Glomerular visceral epithelial cell (primary cell): ENCODE measurements at regions not wholly inside any gene's neighbourhood (a gene's known extent, or its start where the extent isn't known, plus 50 kb on each side); places are given as distances from the start of the nearest gene placed in this dataset.
A peak's percentile ranks its signal among the peaks of the same experiment; 100 is the strongest.
"Not testable (repeated sequence)": the region's sequence is repeated elsewhere in the genome, so short reads cannot be mapped to it uniquely, and the experiment has no call there.

ENCODE experiments used
- DNase-seq: peaks from one replicate; pipeline ENCODE4 v3.0.0-alpha.2; 2016; ENCODE audit errors: extremely low spot score

- DNase-seq: no peak
Observed at GRCh38 chr4:123216946-123217345, 179.6 kb upstream of the SPRY1 start.

- DNase-seq: no peak
Observed at GRCh38 chr4:123217664-123218063, 178.9 kb upstream of the SPRY1 start.

GRCh38 chr4:123218981-123219380 is 177.6 kb upstream of the SPRY1 start:
- DNase-seq: no peak

DNA sequence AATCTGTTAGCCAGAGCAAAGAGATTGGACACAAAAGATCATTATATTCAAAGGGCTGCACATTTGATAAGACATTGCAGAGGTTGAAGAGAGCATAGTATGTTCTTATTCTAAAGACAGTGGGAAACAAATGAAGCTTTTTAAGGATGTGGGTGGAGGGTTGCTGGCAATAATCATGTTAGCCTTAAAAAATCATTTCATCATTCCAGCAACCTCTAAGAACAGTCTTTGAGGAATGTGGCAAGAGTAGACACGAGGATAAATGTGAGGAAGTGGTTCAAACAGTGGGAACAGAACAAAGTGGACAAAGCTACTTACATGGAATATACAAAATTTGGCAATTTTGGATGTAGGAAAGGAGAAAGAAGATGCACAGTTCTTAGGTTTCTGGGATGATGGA is 167.3 kb upstream of the SPRY1 start:
- no peak for DNase-seq

GRCh38 chr4:123230061-123230460 is 166.5 kb upstream of the SPRY1 start:
- no peak for DNase-seq

- DNase-seq: no peak
Observed at GRCh38 chr4:123232439-123232838, 164.2 kb upstream of the SPRY1 start.

DNA sequence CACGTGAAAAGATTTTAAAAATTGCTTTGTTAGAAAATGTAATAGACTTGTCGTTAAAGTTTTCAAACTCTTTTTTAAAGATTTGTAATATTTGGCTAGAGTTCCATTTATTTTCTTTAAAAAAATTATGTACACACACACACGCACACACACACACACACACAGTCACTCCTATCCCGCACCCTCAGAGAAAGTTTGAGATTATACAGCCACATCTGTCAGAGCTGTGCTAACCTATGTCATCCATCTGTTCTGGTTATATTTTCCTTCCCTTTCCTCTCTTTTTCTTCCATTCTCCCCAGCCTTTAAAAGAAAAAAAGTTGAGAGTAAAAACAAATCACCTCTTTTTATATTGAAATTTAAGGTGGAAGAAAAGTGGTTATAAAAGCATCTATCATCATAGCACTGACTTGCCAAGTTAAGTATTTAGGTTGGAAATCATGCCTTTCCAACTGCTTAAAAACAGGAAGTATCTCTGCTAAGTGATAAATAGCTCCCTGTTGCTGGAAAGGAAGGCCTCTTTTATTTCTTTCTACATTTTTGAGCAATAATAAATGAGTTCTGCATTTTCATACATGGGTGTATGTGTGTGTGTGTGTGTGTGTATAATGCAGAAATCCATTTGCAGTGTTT is 163.3 kb upstream of the SPRY1 start:
- DNase-seq: no peak

DNA sequence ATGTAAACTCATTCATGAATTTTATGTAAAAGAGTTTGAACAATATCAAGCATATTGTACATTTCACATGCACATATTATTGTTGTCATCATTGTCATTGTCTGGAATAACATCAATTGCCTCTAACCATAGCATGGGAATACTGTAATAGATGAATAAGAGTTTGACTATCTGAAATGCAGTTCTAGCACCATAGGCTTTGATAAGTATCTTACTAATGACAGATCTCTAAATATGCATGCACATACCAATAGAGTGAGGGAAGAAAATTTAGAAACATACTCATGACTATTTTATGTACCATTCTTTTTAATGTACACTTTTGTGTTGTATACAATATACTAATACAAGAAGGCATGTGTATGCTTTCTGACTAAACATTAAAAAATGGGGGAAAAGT is 161.6 kb upstream of the SPRY1 start:
- DNase-seq: no peak

- DNase-seq: peak; percentile 37
Observed at GRCh38 chr4:123235431-123235830, 161.2 kb upstream of the SPRY1 start.

DNA sequence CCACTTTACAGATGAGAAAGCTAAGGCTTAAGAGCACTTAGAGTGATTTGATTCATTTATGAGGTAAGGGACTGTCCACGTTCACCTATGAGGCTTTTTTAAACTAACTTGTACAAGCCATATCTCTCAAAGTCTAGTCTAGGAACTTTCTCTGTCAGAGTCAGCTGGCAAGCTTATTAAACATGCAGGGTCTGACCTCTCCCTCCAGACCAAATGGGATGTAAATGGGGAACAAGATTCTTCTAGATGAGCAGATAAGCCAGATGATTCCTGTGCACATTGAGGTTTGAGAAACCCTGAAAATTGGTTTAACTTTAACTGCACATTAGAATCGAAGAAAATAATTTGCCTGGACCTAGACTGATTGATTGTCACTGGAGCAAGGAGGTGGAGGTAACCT is 160.0 kb upstream of the SPRY1 start:
- DNase-seq: no peak

GRCh38 chr4:123240286-123240685 is 156.3 kb upstream of the SPRY1 start:
- not testable (repeated sequence) for DNase-seq

- not testable (repeated sequence) for DNase-seq
Observed at GRCh38 chr4:123243220-123243619, 153.4 kb upstream of the SPRY1 start.

GRCh38 chr4:123244137-123244536 is 152.5 kb upstream of the SPRY1 start:
- no peak for DNase-seq

DNA sequence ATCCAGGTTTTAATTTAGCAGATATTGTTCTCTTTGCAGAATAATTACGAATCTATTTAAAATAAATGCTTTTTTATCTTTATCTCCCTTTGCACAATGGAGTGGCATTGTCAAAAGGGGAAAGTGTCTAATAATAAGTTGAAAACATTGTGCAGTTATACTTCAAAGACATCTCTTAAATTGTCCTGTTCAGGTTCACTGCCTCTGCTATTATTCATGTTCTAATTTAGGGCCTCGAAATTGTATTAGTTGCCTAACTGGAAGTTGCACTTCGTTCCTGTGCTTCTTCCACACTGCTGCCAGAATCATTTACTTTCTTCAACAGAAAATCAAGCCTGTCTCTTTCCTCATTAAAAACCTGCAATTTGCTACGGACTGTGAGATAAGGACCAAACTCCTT is 150.5 kb upstream of the SPRY1 start:
- no peak for DNase-seq

DNA sequence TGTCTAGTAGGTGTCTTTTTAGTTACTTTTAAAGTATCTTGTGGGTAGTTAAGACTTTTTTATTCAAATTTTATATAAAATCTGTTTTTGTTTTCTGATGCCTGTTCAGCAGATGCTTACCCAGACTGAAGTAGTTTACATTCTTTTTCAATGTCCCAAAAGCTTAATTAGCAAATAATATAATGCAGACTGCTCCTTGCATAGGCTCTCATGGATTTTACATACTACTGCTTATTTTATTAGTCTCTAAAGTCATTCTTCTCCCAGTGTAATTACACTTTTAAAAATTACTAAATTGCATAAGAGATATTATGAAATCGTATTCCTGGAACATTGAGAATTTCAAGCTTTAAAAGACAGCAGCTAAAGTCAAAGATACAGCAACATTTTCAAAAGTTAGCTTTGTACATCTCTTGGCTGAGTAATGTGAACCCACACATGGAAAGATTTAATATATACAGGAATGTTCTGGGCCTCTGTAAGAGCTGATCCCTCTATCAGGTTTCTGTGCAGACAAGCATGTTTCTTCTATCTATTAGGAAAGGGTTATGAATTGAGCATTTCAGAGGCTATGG is 148.4 kb upstream of the SPRY1 start:
- DNase-seq: no peak

DNA sequence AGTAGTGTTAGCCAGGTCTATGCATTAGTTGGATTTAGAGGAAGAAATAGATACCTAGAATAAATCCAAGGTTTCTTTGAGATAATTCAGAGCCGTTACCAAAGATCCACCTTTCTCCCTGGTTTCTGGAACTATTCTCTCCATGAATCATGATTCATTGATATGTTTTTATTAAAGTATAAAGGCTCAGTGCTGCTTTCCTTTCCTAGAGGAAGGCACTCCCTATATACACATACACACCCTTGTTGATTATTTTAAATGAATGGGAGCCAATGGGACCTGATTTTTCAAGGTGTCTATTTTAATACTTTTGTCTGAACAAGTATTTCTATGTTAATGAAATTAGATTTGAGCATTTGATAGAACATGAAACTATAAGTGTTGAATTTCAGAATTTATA is 146.8 kb upstream of the SPRY1 start:
- no peak for DNase-seq

DNA sequence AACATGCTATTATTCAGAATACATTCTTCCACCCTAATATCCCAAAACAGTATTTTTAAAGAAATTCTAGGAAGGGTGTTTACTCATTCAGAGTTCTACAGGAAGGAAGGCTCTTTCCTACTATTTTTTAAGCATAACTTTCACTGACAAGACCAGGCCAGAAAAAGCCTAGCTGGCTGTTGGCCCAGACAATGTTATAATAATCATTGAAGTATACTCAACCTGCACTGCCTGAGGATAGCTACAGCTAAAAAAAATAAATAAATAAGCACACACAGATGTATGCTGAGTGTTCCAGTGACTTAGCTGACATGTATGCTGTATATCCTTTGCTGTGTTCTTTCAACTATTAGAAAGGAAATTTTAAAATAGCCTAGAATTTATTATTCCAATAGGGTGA is 145.8 kb upstream of the SPRY1 start:
- DNase-seq: no peak

DNA sequence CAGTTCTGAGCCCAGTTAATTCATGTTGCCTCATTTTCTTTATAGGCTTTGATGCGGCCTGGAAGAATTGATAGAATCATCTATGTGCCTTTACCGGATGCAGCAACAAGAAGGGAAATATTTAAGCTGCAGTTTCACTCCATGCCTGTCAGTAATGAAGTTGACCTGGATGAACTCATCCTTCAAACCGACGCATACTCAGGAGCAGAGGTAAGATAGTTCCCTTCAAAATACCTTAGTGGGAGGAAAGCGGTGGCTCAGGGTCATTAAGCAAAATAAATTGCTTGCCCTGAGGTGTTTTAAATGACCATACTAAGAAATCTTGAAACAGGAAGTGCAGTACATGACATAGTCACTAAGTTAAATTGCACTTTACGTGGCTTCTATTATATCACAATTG is 140.6 kb upstream of the SPRY1 start:
- no peak for DNase-seq

DNA sequence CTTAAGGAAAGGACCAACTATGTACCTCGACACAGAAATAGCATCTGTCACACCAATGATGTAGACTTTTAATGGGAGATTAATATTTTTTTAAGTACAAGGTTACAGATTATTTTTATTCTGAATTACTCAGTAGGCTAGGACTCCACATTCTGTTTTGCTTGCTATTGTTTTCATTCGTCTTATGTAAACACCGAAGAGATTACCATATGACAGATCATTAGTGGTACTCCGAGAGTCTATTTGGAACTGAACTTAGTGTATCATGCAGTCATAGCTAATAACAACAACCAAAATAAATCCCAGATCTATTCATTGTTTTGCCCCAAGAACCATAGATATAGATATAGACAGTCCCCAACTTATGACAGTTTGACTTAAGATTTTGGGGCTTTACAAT is 139.7 kb upstream of the SPRY1 start:
- DNase-seq: no peak

DNA sequence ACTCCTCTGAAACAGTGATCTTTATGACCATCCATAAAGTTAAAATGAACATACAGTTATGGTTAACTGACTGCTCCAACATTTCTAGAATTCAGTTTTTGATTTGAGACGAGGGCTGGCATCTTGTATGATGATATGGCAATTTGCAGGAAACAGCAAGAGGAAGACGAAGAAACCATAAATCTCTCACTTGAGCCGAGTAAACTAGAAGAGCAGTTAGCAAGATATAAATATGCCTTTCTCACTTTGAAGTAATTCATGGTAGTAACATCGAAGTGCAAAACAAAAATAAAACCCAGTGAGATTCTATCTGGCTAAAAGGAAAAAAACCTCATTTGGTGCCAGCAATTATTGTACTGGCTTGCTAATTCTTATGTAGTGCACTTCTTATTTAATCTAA is 139.0 kb upstream of the SPRY1 start:
- DNase-seq: no peak

DNA sequence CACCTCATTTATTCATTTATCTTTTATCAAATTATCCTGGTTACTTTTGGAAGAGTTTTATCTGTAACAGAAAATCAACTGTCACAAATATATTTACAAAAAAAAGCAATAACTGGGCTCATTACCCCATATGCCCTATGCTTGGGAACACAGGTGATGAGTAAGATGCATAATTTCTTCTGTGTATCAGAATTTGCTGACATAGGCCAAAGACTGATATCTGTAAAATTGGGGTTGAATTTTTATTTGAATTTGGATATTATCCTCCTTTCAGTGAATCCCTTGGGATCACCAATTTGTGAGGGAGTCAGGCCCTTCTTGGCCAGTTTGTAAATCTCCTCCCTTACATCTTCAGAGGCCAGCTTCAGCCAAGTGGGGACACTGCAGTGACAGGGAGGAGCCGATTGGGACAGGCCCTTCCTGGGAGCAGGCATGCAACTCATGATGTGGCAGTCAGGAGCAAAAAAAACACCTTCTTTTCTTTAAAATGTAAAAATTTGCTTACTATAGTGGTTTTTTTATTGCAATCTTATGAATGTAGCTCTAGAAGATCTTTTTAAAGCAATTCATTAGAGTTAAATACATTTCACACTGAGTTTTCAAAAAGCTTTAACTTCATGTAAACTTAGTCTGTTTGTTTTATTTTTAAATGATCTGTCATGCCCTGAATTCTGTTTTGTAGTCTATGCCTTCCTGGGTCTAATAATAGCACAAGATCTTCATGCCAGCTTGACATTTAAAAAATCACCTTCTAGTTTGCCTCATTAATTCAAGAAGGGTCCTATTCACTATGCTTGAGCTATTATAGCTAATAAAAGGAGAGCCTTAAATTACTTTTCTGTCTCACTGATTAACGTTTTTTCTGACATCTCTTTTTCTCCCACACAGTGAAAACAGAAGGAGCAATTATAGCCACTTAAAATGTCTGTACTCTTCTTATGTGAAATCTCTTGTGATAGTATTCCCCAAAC is 136.6 kb upstream of the SPRY1 start:
- no peak for DNase-seq

DNA sequence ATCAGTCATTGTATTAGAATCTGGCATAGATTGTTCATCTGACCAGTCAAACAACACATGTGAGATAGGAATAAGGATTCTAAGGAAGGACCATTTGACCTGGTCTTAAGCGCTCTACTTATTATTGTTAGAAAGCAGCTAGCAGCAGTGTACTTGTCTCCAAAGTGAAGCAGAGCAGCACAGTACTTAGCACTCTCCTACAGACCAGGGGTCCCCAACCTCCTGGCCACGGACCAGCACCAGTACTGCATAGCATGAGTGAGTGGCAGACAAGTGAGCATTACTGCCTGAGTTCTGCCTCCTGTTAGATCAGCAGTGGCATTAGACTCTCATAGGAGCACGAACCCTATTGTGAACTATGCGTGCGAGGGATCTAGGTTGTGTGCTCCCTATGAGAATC is 135.9 kb upstream of the SPRY1 start:
- no peak for DNase-seq

GRCh38 chr4:123262080-123262479 is 134.5 kb upstream of the SPRY1 start:
- DNase-seq: no peak
